NCI-H2171 treated with DMSO at 0.1 percent for 48 hours (cell line): ENCODE measurements at regions not wholly inside any gene's neighbourhood (a gene's known extent, or its start where the extent isn't known, plus 50 kb on each side); places are given as distances from the start of the nearest gene placed in this dataset.

ENCODE experiments used
- DNase-seq: peaks from one replicate; lab custom pipeline; 2025; lab: John Stamatoyannopoulos, UW

DNA sequence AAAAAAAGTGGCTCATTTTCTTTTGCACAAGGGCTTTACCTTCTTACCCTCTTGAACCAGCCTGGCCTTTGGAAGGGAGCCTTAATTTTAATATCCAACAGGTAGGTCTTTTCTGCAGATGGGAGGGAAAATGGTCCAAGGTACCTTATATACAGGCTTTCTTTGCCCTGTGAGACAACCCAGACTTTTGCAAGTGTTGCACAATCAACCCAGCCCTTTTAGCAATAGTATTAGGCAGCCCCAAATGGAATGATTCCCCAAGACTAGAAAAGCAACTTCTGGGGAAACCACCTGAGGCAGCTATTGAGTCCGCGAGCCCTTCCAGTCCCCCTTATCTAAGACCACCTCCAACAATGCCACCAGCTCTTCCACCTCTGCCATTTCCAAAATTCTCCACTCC is 1138.3 kb downstream of the XPNPEP1 start:
- DNase-seq = no peak

DNA sequence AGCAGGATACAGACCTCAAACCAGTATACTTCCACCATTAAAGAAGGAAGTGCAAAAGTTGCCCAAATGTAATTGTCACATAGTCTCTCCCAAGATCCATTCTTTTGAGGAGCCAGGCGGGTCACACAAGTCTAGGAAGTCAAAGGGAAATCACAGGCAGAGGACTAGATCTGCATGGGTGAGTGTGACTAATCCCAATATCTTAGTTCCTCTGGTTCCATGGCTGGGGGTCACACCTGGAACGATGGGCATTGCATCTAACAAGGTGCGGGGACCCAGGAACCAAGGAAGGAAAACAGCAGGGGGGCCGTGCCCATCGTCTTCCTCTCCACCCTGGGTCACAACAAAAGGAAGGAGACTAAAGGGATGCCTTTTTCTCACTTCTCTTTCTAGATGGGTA is 1138.8 kb downstream of the XPNPEP1 start:
- DNase-seq = no peak

DNA sequence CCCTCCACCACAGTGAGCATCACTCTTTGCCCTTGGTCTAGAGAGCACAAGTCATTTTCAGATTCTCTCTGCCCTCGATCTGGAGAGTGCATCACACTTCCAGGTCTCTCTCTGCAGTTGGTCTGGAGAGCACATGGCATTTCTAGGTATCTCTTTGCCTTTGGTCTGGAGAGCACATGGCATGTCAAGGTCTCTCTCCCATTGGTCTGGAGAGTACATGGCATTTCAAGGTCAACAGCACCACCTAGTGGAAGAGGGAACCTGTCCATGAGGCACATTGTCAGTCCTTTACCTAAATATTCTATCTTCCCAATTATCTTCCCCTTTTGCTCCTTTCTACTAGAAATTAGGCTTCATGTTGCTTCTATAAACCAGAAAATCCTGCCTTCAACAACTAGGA is 1139.4 kb downstream of the XPNPEP1 start:
- DNase-seq = no peak

DNA sequence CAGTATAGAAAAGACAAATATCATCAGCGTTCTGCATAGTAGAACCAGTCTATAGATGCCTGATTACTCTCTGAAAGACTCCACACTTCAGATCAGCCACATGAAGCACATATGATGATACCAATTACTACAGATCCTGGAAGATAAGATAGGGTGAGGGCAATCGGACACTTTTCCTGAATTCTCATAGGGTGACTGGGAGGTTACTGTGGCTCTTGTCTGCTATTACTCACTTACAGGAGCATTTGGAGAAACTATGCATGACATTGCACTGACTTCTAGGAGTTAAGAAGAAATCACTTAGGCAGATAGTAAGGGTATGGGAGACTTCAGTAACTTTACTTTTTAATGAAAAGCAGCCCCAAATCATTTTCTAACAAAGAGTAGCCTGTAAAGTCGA is 1140.9 kb downstream of the XPNPEP1 start:
- DNase-seq = no peak

DNA sequence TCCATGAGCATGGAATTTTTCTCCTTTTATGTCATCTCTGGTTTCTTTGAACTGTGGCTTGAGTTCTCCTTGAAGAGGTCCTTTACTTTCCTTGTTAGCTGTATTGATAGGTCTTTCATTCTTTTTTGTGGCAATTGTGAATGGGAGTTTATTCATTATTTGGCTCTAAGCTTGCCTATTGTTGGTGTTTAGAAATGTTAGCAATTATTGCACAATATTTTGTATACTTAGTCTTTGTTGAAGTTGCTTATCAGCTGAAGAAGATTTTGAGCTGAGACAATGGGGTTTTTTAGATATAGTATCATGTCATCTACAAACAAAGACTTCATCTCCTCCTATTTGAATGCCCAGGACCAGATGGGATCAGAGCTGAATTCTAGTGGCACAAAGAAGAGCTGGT is 1143.8 kb downstream of the XPNPEP1 start:
- no peak for DNase-seq

DNA sequence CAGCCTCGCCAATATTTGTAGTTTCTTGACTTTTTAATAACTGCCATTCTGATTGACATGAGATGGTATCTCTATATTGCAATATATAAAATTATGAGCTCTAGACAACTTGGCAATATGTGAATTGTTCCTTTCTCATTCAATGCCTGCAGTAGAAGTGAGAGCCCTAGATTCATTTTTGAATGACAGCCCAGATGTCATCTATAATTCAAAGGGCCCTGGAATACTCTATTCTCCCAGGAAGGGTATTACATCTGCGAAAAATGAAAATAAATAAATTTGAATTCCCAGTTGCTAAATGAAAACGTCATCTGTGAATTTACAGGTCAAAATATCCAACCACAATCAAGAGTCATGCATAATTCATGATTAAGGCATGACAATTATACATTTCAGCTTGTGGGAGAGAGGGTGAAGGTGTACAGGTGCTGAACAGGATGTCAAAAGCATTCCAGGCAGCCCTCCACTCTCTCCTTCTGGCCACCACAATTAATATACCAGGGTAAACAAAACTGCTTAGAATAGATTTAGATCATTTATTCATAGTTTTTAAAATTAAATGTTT is 1147.3 kb downstream of the XPNPEP1 start:
- DNase-seq = no peak

DNA sequence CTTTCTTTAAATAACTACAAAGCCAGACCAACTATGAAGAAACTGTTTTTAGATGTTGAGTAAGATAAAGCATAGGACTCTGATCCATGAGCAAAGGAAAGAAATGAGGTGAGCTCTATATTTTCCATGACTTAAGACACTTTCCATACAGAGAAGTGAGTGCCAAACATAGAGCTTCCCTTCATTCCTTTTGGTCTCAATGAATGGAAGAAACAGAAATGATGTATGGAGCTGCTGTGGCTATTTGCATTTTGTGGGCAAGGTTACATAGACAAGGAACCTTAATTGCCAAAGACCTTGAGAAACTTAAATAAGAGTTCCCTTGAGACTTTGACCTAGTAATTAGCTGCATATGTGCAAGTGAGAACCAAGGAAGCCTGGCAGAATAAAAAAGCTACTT is 1152.2 kb downstream of the XPNPEP1 start:
- no peak for DNase-seq

DNA sequence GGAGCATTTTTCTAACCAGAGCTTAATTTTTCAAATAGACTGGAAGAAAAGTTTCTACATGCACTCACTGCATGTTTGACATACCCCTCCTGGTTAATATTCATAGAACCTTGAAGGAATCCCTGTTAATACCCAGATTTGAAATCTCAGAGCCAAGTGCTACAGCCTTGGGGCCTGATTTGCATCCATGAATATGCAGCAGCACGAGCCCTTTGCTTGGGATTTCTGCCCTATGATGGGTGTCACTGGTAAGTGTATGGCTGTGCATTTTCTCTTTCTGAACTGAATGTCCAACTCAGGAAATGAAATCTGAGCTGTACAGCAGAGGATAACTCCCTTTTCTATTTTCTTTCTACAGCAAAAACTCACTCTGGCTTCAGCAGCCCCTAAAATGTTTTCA is 1157.5 kb downstream of the XPNPEP1 start:
- no peak for DNase-seq

DNA sequence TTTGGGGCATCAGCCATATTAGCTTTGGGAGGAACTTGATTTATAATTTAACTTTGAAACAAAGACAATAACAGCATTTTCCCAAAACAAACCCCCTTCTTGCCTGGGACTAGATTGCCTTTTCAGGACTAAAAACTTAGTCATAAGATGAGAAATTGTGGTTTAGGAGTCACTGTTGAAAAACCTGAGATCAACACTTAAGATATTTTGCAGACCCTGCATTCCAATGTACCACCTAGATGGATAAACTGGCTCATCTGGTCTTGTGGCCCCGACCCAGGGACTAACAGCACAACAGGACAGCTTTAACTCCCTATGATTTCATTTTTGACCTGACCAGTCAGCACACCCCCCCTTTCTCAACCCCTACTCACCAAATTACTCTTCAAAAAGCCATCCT is 1165.4 kb downstream of the XPNPEP1 start:
- no peak for DNase-seq

DNA sequence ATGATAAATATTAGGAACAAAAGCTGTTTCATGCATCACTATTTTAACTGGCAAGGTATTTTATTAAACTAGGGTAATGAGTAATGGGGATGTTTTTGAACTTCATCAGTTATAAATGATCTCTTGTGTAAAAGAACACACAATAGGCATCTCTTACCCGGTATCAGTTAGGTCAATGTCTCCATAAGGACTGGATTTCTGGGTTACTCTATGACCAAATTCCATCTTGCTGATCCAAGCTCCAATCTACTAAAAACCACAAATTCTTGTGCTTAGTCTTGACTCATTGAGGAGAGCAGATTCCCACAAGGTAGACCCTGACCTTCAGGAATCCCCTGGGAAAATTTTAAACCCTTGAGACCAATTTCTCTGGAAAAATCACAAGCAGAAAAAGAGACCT is 1167.7 kb downstream of the XPNPEP1 start:
- DNase-seq = no peak

DNA sequence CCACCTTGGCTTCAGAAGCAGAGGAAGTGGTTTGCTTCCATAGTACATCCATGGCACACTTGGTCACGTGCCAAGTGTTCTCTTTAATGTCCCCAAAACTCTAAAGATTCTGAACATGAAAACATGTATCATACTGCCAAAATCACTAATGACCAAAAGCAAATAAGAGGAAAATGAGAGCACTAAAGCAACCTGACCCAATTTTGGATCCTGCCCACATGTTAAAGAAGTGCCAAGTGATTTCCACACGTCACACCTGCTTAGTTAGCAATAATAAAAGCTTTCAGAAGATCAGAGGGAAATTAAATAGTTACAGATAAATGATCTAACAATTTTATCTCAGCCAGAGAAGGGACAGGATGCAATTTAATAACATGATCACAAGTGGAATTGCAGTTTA is 1170.0 kb downstream of the XPNPEP1 start:
- DNase-seq = no peak

DNA sequence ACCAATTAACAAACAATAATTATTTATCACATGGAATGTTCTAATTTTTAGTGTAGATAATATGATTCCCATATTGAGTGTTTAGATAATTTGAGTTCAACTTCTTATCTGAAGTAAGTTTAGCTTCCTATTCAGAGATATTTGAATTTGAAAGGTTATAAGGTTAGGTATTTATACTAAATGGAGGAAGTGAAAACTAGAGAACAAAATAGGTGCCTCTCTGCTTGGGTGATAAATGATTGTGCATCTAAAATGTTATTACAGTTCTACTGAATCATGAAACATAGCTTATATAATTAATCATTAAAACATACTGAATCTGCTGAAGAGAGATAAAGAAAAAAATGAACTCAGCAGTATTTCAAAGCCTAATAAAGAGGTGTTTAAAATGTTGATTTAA is 1174.3 kb downstream of the XPNPEP1 start:
- no peak for DNase-seq

DNA sequence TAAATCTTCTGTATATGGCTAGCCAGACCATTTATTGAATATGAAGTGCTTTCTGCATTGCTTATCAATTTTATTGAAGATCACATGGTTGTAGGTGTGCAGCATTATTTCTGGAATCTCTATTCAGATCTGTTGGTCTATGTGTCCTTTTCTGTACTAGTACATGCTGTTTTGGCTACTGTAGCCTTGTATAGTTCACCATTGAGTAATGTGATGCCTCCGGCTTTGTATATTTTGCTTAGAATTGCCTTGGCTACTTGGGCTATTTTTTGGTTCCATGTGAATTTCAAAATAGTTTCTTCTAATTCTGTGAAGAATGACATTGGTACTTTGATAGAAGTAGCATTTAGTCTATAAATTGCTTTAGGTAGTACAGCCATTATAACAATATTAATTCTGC is 1187.2 kb downstream of the XPNPEP1 start:
- DNase-seq = no peak

DNA sequence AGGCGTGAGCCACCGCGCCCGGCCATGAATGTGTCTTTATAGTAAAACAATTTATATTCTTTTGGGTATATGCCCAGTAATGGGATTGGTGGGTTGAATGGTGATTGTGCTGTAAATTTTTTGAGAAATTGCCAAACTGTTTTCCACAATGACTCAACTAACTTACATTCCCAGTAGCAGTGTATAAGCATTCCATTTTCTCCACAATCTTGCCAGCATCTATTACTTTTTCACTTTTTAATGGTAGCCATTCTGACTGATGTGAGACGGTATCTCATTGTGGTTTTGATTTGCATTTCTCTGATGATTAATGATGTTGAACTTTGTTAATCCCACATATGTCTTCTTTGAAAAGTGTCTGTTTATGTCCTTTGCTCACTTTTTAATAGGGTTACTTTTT is 1187.9 kb downstream of the XPNPEP1 start:
- no peak for DNase-seq

DNA sequence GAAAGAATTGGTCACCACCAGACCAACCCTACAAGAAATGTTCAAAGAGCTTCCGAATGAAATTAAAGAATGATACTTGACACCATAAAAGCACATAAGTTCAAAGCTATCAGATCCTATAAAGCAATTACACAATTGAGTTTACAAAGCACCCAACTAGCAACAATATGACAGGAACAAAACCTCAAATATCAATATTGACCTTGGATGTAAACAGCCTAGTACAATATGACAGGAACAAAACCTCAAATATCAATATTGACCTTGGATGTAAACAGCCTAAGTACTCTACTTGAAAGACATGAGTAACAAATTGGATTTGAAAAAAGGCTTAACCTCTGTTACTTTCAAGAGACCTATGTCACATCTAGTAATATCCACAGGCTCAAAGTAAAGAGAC is 1201.4 kb downstream of the XPNPEP1 start:
- DNase-seq = no peak

DNA sequence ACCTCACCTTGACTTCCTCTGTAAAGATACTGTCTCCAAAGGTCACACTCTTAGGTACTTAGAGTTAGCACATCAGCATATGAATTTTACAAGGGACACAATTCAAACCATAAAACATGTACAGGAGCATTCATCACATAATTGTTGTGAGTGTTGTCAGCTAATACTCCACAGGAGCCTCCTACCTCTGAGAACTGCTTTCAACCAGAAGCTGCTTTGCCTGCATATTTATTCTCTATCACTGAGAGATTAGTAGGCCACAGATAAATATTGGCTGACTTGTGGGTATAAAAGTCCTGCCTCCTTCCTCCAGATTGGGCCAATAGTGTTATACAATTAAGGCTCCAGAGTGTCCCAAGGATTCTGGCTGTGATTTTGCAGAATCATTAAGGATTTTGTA is 1207.0 kb downstream of the XPNPEP1 start:
- no peak for DNase-seq

DNA sequence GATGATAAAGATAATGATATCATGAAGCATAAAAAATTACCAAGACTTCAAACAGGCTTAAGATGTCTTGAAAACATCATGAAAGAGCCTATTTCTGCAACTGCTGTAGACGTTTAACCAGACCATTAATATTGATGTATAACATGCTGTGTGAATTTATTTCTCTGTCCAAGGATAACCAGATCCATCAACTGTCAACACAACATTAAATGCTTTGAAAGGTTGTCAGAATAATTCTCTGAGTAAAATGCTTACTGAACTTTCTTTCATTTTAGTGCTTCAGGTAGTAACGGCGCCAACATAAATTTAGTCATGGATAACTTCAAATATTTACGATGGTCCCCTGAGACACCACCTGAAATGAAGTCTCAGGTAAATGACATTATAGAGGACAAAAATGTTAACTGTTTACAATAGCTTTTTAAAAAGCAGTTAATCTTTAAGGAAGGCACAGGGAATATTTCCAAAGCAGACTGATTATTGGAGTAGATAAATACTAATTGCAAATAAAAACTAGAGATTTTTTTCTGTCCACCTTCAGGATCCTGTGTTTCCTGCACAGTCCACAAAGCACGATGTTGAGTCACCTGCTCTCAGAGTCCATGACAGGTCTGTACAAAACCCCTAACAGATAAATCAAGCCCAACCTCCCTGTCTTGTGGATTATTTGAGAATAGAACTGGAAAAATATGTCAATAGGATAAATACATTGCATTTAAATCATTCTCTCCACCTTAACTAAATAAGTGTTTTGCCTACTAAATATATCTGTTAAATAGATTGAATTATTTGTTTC is 1213.2 kb downstream of the XPNPEP1 start:
- DNase-seq = no peak

DNA sequence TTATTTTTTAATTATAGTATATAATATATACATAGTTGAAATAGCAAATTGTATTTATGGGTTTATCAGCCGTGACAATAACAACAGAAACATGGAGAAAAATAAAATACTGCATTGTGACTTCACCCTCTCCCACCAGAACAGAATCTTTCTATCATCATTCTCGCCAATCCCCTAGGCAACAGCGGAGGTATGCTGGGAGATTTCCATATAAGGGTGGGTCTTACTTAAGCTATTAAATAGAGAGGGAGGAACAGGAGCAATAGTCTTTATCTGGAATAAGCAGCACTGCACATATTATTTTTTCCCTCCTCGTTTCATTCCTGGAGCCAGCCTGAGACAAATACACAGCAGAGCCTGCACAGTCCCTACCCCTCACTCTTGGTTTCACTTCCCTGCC is 1214.9 kb downstream of the XPNPEP1 start:
- DNase-seq = no peak

DNA sequence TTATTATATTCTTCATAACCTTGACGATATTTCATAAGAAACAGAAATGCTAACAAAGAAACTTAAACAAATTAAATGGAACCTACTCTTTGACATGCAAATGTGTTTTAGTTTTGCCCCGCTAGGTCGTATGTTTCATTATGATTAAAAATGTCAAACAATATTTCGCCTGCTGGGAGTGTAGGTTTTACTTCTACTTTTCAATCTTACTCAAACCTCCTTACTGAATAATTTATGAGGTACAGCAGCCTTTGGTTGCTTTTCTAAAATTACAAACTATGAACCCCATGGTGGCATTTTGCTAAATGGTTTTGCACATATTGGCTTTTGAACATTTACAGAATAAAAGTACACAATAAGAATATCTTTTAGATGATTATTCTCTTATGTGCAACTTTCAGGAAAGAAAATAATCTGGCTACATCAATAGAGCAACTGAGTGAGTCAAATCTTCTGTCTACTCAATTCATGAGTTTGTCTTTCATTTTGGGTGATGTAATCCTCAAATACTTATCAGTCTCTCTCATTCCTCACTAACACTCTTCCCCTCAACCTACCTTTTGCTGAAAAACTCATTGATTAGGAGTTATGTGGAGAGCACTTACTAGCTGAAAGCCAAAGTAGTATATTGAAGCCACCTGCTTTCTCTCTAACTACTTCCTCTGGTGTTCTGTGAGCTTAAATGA is 1226.4 kb downstream of the XPNPEP1 start:
- DNase-seq = no peak

DNA sequence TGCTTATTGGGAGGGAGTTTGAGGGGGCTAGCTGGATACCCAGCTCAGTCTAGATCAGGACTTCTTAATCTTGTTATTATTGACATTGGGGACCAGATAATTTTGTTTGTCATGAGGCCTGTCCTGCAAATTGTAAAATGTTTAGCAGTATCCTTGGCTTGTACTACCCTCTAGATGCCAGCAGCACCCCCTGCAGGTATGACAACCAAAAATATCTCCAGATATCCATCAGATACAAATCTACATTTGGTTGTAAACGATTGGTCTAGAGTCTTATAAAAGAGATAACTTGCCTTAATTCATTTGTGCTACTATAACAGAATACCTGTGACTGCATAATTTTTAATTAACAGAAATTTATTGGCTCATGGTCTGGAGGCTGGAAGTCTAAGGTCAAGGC is 1232.2 kb downstream of the XPNPEP1 start:
- DNase-seq = no peak

DNA sequence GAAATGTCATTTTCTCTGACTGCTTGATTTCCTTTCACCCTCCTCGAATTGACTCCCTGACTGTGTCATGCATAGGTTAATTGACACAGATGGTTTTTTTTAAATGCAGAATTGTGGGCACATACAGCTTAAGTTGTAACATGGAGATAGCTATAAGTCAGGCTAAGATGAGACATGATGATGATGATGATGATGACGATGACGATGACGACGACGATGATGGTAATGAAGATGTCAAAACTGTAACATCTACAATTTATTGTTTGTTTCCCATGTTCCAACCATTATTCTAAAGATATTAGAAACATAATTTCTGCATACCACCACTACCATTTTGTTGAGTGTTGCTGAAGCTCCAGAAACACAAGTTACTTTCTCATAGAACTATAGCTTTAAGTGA is 1232.8 kb downstream of the XPNPEP1 start:
- DNase-seq = no peak

DNA sequence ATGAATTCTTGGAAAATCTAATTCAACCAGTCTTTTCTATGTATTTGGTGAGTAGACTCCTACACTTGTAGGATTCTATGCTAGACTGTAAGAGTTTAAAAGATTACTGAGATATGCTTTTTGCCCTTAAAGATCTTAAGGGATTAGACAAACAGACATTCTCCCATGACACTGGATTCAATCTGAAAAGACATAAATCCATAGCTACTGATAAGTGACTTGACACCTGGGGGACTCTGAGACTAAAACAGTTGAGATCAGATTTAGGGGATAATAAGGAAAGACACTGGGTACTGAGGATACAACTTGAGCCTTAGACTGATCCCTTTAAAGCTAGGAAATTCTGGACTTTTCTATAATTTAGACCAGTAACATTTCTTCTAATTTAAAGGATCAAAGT is 1233.4 kb downstream of the XPNPEP1 start:
- no peak for DNase-seq

DNA sequence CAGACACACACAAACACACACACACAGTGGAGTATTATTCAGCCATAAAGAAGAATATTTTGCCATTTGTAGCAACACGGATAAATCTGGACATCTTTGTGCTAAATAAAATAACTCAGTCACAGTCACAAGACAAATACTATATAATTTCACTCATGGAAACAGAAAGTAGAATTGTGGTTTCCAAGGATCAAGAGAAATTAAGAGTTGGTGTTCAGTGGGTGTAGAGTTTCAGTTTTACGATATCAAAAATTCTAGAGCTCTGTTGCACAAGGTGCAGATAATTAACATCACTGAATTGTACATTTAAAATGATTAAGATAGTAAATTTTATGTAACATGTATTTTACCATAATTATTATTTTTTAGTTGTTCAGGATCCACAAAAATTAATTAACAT is 1235.0 kb downstream of the XPNPEP1 start:
- DNase-seq = no peak
